AG10803 (cell line): ENCODE measurements at regions not wholly inside any gene's neighbourhood (a gene's known extent, or its start where the extent isn't known, plus 50 kb on each side); places are given as distances from the start of the nearest gene placed in this dataset.
"Not testable (repeated sequence)": the region's sequence is repeated elsewhere in the genome, so short reads cannot be mapped to it uniquely, and the experiment has no call there.

Experiments
- DNase-seq: peaks from one replicate; pipeline ENCODE4 v3.0.0; 2010; ENCODE audit warnings: low read depth
- H3K4me3 ChIP-seq: 2 replicates; pipeline ENCODE4 v1.5.1; 2011; ENCODE audit warnings: mild to moderate bottlenecking, low read length, control low read depth
- TF ChIP-seq, protein P1 (sequence below): conservative IDR thresholded peaks from 2 replicates; pipeline ENCODE4 v1.5.1; 2011; ENCODE audit warnings: mild to moderate bottlenecking, low read length, control low read depth, inconsistent platforms

DNA sequence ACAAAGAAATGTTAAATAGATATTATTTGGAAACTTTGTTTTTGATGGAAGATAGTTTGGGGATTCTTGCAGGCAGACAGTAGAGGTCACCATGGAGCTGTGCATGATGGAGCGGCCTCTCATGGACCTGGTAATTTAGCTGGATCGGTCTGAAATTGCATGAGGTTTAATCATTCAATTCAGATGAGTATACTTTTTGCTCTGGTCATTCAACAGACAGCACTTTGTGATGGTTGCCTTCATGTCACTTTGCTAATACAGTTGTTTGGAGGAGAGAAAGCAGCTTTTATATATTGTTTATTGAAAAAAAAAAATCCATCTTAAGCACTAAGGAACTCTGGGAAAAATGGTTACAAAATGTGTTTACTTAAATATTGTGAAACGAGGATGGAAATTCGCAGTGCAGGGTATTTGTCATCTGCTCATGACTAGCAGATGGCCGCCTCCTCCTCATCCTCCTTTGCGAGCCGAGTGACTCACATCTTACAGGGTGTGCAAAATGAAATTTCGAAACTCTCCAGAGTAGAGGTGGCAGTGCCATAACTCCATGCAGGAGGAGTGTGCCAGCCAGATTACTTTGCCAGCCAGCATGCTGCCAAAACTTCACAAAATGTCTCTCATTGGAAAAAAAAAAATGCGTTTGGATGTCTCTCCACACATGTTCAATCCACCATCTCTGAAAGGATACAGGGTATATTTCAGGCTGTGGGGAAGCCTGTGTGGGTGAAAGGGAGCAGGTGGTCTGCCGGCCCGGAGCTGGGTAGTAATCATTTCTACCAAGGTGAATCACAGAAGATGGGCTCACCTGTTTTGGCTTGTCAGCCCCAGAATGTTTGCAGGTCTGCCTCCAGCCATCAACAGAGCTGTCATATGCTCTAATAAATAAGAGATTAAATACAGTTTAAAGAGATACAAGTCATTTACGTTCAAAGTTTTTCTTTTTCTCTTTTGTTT, 314.9 kb upstream of the DIPK2B start:
- DNase-seq = peak; percentile 96
- TF ChIP-seq, protein P1, sequence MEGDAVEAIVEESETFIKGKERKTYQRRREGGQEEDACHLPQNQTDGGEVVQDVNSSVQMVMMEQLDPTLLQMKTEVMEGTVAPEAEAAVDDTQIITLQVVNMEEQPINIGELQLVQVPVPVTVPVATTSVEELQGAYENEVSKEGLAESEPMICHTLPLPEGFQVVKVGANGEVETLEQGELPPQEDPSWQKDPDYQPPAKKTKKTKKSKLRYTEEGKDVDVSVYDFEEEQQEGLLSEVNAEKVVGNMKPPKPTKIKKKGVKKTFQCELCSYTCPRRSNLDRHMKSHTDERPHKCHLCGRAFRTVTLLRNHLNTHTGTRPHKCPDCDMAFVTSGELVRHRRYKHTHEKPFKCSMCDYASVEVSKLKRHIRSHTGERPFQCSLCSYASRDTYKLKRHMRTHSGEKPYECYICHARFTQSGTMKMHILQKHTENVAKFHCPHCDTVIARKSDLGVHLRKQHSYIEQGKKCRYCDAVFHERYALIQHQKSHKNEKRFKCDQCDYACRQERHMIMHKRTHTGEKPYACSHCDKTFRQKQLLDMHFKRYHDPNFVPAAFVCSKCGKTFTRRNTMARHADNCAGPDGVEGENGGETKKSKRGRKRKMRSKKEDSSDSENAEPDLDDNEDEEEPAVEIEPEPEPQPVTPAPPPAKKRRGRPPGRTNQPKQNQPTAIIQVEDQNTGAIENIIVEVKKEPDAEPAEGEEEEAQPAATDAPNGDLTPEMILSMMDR = peak; percentile 74
- peak overlapping the region; percentile 5; the same call in 1 of the 2 replicates for H3K4me3 ChIP-seq

DNA sequence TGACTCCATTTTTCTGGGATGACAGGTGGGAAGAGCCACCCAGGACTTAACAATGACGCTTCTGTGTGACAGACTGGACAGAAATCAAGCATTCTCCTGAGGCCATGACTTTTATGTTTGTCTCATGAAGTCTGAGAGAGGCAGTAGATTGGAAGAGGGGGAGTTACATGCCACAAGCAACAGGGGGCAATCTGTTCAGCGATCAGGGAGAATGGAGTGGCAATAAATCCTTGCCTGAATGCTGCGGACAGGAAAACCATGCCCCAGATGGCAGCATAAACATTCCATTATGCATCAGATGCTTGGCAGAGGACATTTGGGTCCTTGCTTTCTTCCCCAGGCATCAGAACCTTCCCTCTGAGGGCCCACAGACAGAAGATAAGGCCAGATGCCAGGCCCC, 312.4 kb upstream of the DIPK2B start:
- TF ChIP-seq, protein P1 = no peak
- no peak overlapping the region for H3K4me3 ChIP-seq
- DNase-seq = no peak

DNA sequence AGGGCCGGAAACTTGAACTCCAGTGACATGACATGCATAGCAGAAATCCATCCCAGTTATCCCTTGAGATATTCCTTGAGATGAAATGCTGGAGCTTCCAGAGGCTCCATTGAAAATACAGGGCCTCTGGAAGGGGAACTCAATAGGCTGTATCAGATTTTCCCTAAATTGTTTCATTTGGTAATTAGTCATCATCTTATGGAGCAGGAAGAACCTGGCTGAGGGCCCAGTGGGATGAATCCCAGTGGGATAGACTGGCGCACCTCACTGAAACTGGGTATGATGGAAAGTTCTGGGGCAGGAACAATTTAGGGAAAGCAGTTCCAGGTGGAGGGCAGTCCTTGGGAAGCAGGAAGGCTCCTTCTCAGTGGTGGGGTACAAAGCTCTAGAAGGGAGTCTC, 307.8 kb upstream of the DIPK2B start:
- H3K4me3 ChIP-seq = no peak overlapping the region
- TF ChIP-seq, protein P1 = no peak
- peak; percentile 31 for DNase-seq

DNA sequence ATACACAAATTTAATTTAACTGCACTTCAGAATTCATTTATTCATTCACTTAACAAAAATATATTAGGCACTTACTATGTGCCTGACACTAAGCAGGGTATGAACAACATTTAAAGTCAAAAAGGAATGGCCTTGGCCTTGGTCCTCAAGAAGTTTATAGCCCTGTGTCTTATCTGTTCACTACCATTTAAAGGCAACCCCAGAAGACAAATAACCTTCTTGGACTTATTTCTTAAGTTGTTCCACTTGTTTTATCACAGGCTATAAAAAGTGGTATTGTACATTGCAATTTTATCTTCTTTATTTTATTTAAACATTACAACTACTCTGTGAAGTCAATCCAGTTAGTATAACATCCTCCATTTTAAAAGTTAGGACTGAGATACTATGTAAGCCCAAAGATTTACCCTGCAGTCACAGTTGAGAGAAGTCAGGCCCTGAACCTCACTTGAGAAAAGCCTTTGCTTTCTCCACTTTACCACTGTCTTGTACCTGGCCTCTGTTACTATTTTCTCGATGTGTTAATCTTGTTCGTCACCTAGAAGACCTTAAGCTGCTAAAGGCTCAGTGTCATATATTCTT, 305.6 kb upstream of the DIPK2B start:
- TF ChIP-seq, protein P1 = no peak
- H3K4me3 ChIP-seq = no peak overlapping the region
- DNase-seq = no peak

DNA sequence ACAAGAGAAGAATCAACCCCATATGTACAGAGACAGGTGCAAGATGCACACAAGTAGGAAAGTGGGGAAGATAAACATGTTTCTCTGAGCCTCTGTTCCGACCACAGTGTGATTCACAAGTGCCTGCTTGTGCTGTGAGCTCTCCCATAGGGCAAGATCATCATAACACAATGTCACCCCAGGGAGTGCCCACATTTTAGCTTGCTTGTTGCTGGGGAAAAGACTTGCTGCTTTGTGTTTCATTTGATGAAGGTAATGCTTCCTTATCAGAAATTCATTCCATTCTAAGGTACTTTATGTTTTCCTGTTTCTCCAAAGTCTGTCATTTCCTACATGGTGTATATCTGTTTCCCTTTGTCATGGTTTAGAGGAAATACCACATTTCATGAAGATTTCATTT, 304.5 kb upstream of the DIPK2B start:
- H3K4me3 ChIP-seq = no peak overlapping the region
- peak; percentile 55 for DNase-seq
- TF ChIP-seq, protein P1 = no peak

DNA sequence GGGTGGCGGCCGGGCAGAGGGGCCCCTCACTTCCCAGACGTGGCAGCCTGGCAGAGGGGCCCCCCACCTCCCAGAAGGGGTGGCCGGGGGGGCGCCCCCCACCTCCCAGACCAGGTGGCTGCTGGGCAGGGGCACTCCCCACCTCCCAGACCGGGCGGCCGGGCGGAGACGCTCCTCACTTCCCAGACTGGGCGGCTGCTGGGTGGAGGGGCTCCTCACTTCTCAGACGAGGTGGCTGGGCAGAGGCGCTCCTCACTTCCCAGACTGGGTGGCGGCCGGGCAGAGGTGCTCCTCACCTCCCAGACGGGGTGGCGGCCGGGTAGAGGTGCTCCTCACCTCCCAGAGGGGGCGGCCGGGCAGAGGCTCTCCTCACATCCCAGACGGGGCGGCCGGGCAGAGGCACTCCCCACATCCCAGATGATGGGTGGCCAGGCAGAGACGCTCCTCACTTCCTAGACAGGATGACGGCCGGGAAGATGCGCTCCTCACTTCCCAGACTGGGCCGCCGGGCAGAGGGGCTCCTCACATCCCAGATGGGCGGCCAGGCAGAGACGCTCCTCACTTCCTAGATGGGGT, 303.2 kb upstream of the DIPK2B start:
- not testable (repeated sequence) for DNase-seq, H3K4me3 ChIP-seq

DNA sequence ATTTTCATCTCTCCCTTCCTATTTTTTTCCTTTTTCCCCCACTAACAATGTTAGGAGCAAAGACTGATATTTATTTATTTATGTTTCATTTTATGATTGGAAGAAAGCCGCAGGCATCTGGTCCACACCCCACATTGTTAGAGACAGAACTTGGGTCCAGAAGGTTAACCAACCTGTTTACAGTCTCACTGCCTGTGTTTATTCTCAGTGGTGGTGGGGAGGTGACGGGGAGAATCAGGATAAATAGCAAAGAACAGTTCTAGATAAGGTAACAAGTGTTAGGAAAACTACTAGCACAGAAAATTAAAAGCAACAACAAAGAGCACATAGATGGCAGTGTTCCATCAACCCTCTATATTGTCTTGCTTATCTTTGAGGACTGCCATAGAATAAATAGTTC, 301.7 kb upstream of the DIPK2B start:
- DNase-seq = no peak
- no peak overlapping the region for H3K4me3 ChIP-seq
- TF ChIP-seq, protein P1 = no peak
